Activated naive CD4-positive, alpha-beta T cell treated with anti-CD3 and anti-CD28 coated beads for 36 hours (primary cell): ENCODE measurements at regions not wholly inside any gene's neighbourhood (a gene's known extent, or its start where the extent isn't known, plus 50 kb on each side); places are given as distances from the start of the nearest gene placed in this dataset.

Experiments used
- CTCF ChIA-PET: fragments of 350-600 bp; sonication (Branson Sonifier 250); formaldehyde crosslinking; loops from one replicate; lab custom pipeline; 2021; ENCODE audit warnings: antibody characterized with exemption; lab: Charles Lee
- DNase-seq: peaks from one replicate; pipeline ENCODE4 v3.0.0-alpha.2; 2020
- H3K27ac Mint-ChIP-seq: one replicate; pipeline ENCODE4 v1.8.0; 2021; ENCODE audit warnings: mild to moderate bottlenecking, mixed read lengths
- H3K27me3 Mint-ChIP-seq: one replicate; pipeline ENCODE4 v1.8.0; 2021; ENCODE audit warnings: low read depth, mixed read lengths
- H3K36me3 Mint-ChIP-seq: one replicate; pipeline ENCODE4 v1.8.0; 2021; ENCODE audit warnings: low read depth, mixed read lengths
- H3K4me1 Mint-ChIP-seq: one replicate; pipeline ENCODE4 v1.8.0; 2021; ENCODE audit warnings: low read depth, mixed read lengths
- H3K4me3 Mint-ChIP-seq: one replicate; pipeline ENCODE4 v1.8.0; 2021; ENCODE audit warnings: mild to moderate bottlenecking, moderate library complexity, mixed read lengths
- H3K9me3 Mint-ChIP-seq: one replicate; pipeline ENCODE4 v1.8.0; 2021; ENCODE audit warnings: mixed read lengths
- intact Hi-C: fragments of 100-400 bp; cut with micrococcal nuclease; formaldehyde crosslinking; loops from one replicate; pipeline ENCODE4 v1.15.1; 2023

GRCh38 chr5:125592856-125593255, 830.4 kb upstream of the GRAMD2B start:
- CTCF ChIA-PET: no interaction called here
- intact Hi-C loops: no loop called here

GRCh38 chr5:125595095-125595494, 828.1 kb upstream of the GRAMD2B start:
- H3K9me3 Mint-ChIP-seq: no peaks in the 10 kb centered on the region
- H3K4me3 Mint-ChIP-seq: no peak overlapping the region
- no peaks in the 10 kb centered on the region for H3K27me3 Mint-ChIP-seq
- H3K27ac Mint-ChIP-seq: no peak overlapping the region
- no peaks in the 10 kb centered on the region for H3K36me3 Mint-ChIP-seq
- no peaks in the 10 kb centered on the region for H3K4me1 Mint-ChIP-seq
- DNase-seq: no peak
- intact Hi-C loops: no loop called here
- CTCF ChIA-PET: no interaction called here

More at GRCh38 chr5:125592856-125593255, 830.4 kb upstream of the GRAMD2B start:
- Mint-ChIP-seq H3K4me1 (no peaks in the 10 kb centered on the region), H3K9me3 (peaks cover under 1% of the 10 kb centered on the region), H3K4me3 (no peak overlapping the region), H3K27ac (no peak overlapping the region), H3K36me3 (no peaks in the 10 kb centered on the region), H3K27me3 (no peaks in the 10 kb centered on the region)
- no peak for DNase-seq

GRCh38 chr5:125595845-125596244, 827.4 kb upstream of the GRAMD2B start:
- Mint-ChIP-seq H3K9me3 (no peaks in the 10 kb centered on the region), H3K4me1 (no peaks in the 10 kb centered on the region), H3K27ac (no peak overlapping the region), H3K36me3 (no peaks in the 10 kb centered on the region), H3K4me3 (no peak overlapping the region), H3K27me3 (no peaks in the 10 kb centered on the region)
- intact Hi-C loops: no loop called here
- CTCF ChIA-PET: no interaction called here
- DNase-seq: no peak

GRCh38 chr5:125597338-125597737, 825.9 kb upstream of the GRAMD2B start:
- no peak overlapping the region for H3K4me3 Mint-ChIP-seq
- intact Hi-C loops: no loop called here
- CTCF ChIA-PET: no interaction called here

GRCh38 chr5:125600559-125600958, 822.6 kb upstream of the GRAMD2B start:
- H3K27me3 Mint-ChIP-seq: no peaks in the 10 kb centered on the region
- intact Hi-C loops: no loop called here
- H3K4me1 Mint-ChIP-seq: no peaks in the 10 kb centered on the region
- H3K36me3 Mint-ChIP-seq: no peaks in the 10 kb centered on the region
- H3K4me3 Mint-ChIP-seq: no peak overlapping the region
- DNase-seq: no peak
- CTCF ChIA-PET: no interaction called here
- no peak overlapping the region for H3K27ac Mint-ChIP-seq
- no peaks in the 10 kb centered on the region for H3K9me3 Mint-ChIP-seq

More at GRCh38 chr5:125597338-125597737, 825.9 kb upstream of the GRAMD2B start:
- Mint-ChIP-seq H3K4me1 (no peaks in the 10 kb centered on the region), H3K36me3 (no peaks in the 10 kb centered on the region), H3K27ac (no peak overlapping the region), H3K9me3 (no peaks in the 10 kb centered on the region), H3K27me3 (no peaks in the 10 kb centered on the region)
- no peak for DNase-seq

GRCh38 chr5:125602184-125602583, 821.0 kb upstream of the GRAMD2B start:
- no peak overlapping the region for H3K4me3 Mint-ChIP-seq
- no peaks in the 10 kb centered on the region for H3K9me3 Mint-ChIP-seq
- DNase-seq: no peak
- intact Hi-C loops: no loop called here
- CTCF ChIA-PET: no interaction called here
- no peaks in the 10 kb centered on the region for H3K4me1 Mint-ChIP-seq
- H3K36me3 Mint-ChIP-seq: no peaks in the 10 kb centered on the region
- no peaks in the 10 kb centered on the region for H3K27me3 Mint-ChIP-seq
- no peak overlapping the region for H3K27ac Mint-ChIP-seq

- Mint-ChIP-seq H3K4me1 (no peaks in the 10 kb centered on the region), H3K27me3 (no peaks in the 10 kb centered on the region), H3K9me3 (no peaks in the 10 kb centered on the region), H3K36me3 (no peaks in the 10 kb centered on the region), H3K27ac (no peak overlapping the region), H3K4me3 (no peak overlapping the region)
- DNase-seq: no peak
- CTCF ChIA-PET: interaction anchor here (0.6 kb wide), 1 partner anchor 1299 kb away, joined by 3 read pairs; no protein-coding TSS in a partner anchor
- intact Hi-C loops: no loop called here
Measured at GRCh38 chr5:125603321-125603720, 819.9 kb upstream of the GRAMD2B start.

- no peaks in the 10 kb centered on the region for H3K4me1 Mint-ChIP-seq
- no peak overlapping the region for H3K4me3 Mint-ChIP-seq
- H3K36me3 Mint-ChIP-seq: no peaks in the 10 kb centered on the region
- CTCF ChIA-PET: interaction anchor here (0.6 kb wide), 1 partner anchor 1300 kb away, joined by 3 read pairs; no protein-coding TSS in a partner anchor
- no peaks in the 10 kb centered on the region for H3K27me3 Mint-ChIP-seq
- intact Hi-C loops: no loop called here
- DNase-seq: no peak
- no peaks in the 10 kb centered on the region for H3K9me3 Mint-ChIP-seq
- H3K27ac Mint-ChIP-seq: no peak overlapping the region
Measured at GRCh38 chr5:125604104-125604503, 819.1 kb upstream of the GRAMD2B start.

GRCh38 chr5:125607018-125607417, 816.2 kb upstream of the GRAMD2B start:
- CTCF ChIA-PET: no interaction called here
- Mint-ChIP-seq H3K27me3 (no peaks in the 10 kb centered on the region), H3K4me3 (no peak overlapping the region), H3K27ac (no peak overlapping the region), H3K4me1 (no peaks in the 10 kb centered on the region), H3K9me3 (peaks cover 2% of the 10 kb centered on the region), H3K36me3 (no peaks in the 10 kb centered on the region)
- DNase-seq: no peak
- intact Hi-C loops: no loop called here

GRCh38 chr5:125609011-125609410, 814.2 kb upstream of the GRAMD2B start:
- CTCF ChIA-PET: no interaction called here
- DNase-seq: no peak
- intact Hi-C loops: no loop called here
- peaks cover 4% of the 10 kb centered on the region for H3K9me3 Mint-ChIP-seq
- H3K4me1 Mint-ChIP-seq: no peaks in the 10 kb centered on the region
- no peaks in the 10 kb centered on the region for H3K36me3 Mint-ChIP-seq
- no peaks in the 10 kb centered on the region for H3K27me3 Mint-ChIP-seq
- no peak overlapping the region for H3K4me3 Mint-ChIP-seq
- no peak overlapping the region for H3K27ac Mint-ChIP-seq

- Mint-ChIP-seq H3K4me1 (no peaks in the 10 kb centered on the region), H3K27ac (no peak overlapping the region), H3K27me3 (no peaks in the 10 kb centered on the region), H3K4me3 (no peak overlapping the region), H3K36me3 (no peaks in the 10 kb centered on the region), H3K9me3 (peaks cover 4% of the 10 kb centered on the region)
- CTCF ChIA-PET: no interaction called here
- no peak for DNase-seq
- intact Hi-C loops: no loop called here
Measured at GRCh38 chr5:125610892-125611291, 812.3 kb upstream of the GRAMD2B start.

GRCh38 chr5:125611541-125611940, 811.7 kb upstream of the GRAMD2B start:
- Mint-ChIP-seq H3K27me3 (no peaks in the 10 kb centered on the region), H3K4me1 (no peaks in the 10 kb centered on the region), H3K27ac (no peak overlapping the region), H3K4me3 (no peak overlapping the region), H3K9me3 (peaks cover 4% of the 10 kb centered on the region), H3K36me3 (no peaks in the 10 kb centered on the region)
- intact Hi-C loops: no loop called here
- CTCF ChIA-PET: no interaction called here
- DNase-seq: no peak

- CTCF ChIA-PET: no interaction called here
- H3K9me3 Mint-ChIP-seq: peaks cover 4% of the 10 kb centered on the region
Measured at GRCh38 chr5:125612181-125612721, 811.0 kb upstream of the GRAMD2B start.

More at GRCh38 chr5:125612181-125612721, 811.0 kb upstream of the GRAMD2B start:
- no peak for DNase-seq
- Mint-ChIP-seq H3K36me3 (no peaks in the 10 kb centered on the region), H3K4me1 (no peaks in the 10 kb centered on the region), H3K27me3 (no peaks in the 10 kb centered on the region), H3K4me3 (no peak overlapping the region), H3K27ac (no peak overlapping the region)
- intact Hi-C loops: no loop called here
